HG03095 (cell line): ENCODE measurements at regions not wholly inside any gene's neighbourhood (a gene's known extent, or its start where the extent isn't known, plus 50 kb on each side); places are given as distances from the start of the nearest gene placed in this dataset.

Experiments used
- ATAC-seq: cut with Tn5 transposase; IDR thresholded peaks from one replicate; pipeline ENCODE4 v1.9.1; 2021; ENCODE audit warnings: moderate library complexity; ENCODE audit not compliant: unreplicated experiment

DNA sequence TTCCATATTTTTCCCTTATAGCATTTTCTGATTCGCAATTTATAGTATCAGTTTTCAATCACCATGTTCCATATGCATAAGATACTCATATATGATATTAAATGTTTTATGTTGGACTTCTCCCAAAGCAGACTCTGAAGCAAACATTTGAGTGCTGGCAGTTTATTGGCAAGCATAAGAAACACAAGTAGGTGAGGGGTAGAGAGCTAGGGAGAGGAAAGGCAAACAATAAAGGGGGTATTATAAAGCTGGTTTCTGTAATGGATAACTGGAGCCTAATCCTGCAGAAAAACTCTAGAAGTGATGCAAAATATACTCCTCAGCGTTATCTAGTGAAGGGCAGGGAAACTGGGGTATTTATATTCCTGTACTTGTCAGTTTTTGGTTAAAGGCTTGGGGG, 491.5 kb upstream of the TGFBR2 start:
- no peak for ATAC-seq

DNA sequence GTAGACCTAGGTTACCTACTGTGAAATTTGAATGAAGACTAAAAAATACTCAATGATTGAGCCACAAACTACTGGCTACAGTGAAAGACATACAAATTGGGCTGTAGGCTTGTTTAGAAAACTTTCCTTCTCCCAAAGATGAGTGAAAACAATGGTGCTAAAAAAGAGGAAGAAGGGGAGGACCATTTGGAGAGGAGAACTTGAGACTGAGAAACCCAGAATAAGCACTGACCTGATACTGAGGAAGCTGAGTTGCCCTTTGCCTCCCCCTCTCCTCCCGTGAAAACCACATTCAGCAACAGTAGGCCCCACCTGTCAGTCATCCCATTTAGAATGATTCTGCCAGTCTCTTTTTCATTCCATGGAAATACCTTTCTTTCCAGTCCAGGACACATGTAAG, 484.0 kb upstream of the TGFBR2 start:
- ATAC-seq = no peak

DNA sequence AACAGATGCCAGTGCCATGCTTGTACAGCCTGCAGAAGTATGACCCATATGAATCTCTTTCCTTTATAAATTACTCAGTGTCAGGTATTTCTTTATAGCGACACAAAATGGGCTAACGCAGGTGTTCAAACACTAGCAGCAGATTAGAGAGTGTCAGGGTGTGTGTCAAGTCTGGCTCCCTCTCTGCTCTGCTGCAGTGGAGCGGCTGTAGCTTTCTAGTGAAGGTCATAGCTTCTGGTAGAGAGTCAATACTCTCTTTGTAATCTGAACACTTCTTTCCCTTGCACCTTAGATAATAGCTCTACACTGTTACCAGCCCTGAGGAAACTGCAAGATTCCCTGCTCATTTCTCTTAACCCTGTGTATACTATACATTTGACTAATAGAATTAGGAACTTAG, 483.2 kb upstream of the TGFBR2 start:
- no peak for ATAC-seq

GRCh38 chr3:30123755-30124154, 482.6 kb upstream of the TGFBR2 start:
- ATAC-seq = no peak

DNA sequence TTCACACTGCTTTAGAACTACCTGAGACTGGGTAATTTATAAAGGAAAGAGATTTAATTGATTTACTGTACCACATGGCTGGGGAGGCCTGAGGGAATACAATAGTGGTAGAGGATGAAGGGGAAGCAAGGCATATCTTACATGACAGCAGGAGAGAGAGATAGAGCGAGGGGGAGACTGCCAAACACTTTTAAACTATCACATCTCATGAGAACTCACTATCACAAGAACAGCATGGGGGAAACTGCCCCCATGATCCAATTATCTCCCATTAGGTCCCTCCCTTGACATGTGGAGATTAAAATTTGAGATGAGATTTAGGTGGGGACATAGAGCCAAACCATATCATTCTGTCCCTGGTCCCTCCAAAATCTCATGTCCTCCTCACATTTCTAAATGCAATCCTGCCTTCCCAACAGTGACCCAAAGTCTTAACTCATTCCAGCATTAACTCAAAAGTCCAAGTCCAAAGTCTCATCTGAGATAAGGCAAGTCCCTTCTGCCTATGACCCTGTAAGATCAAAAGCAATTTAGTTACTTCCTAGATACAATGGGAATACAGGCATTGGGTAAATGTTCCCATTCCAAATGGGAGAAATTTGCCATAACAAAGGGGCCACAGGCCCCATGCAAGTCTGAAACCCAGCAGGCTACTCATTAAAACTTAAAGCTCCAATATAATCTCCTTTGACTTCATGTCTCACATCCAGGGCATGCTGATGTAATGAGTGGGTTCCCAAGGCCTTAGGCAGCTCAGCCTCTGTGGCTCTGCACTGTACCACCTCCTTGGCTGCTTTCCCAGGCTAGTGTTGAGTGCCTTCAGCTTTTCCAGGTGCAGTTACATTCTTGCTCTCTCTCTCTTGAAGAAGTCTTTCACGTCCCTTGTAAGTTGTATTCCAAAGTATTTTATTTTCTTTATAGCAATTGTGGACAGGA, 481.7 kb upstream of the TGFBR2 start:
- no peak for ATAC-seq

GRCh38 chr3:30129765-30130164, 476.6 kb upstream of the TGFBR2 start:
- no peak for ATAC-seq

DNA sequence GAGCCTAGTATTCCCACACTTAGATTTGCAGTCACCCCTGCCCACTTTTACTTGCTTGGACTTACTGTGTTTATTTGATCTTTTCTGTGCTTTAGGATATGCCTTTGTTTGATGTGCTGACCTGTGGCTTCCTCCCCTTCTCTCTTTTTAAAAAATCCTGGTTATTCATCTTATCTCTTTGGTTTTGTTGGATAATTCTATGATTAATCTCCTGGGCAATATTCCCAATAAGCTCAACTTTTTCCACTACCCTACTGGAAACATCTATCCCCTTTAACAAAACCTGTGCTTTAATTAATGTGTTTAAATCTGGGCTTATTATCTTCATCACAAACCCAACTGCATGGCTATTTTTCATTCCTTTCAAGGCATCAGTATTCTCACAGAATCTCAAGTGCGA, 476.0 kb upstream of the TGFBR2 start:
- no peak for ATAC-seq

DNA sequence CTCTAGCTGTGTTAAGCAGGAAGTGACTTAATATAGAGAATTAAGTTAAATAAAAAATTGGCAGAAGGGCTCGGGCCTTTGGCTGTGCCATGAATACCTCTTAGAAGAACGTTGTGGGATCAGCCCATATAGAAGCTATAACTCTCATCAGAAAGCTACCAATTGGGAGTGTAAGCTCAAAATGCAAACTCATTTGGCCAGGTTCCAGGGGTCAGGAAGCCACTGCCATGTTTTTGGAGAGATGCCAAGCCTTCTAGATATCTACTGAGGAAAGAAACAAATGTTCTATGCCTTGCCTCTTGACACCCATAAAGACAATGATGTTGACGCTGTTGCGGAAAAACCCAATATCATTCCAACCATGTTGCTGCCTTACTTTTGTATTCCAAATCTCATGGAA, 475.2 kb upstream of the TGFBR2 start:
- no peak for ATAC-seq

DNA sequence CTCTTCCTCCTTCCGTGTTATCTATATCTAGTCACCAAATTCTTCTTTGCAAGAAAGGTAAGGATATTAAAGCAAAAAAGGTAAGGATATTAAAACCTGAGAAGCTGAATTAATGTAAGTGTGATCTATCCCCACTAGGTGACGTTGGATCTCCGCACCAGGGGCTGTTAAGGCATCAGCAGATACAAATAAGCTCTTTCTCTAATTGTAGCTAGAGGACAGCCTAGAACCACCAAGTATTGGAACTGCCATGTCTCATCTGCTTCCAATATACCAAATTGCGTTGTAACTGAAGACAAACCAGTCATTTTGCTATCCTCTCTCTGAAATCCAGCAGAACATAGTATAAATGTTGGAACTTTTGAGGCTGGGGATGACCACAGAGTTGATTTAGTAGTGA, 471.2 kb upstream of the TGFBR2 start:
- ATAC-seq = no peak

DNA sequence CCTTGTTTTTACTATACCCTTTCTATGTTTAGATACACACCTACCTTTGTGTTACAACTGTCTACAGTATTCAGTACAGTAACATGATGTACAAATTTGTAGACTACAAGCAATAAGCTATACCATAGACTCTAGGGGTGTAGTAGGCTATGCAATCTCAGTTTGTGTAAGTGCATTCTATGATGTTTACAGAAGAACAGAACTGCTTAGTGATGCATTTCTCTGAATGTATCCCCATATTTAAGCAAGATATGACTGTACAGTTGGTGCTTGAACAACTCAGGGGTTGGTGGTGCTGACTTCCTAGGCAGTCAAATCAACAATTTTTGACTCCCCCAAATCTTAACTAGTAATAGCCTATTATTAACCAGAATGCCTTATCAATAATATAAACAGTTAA, 467.1 kb upstream of the TGFBR2 start:
- no peak for ATAC-seq

DNA sequence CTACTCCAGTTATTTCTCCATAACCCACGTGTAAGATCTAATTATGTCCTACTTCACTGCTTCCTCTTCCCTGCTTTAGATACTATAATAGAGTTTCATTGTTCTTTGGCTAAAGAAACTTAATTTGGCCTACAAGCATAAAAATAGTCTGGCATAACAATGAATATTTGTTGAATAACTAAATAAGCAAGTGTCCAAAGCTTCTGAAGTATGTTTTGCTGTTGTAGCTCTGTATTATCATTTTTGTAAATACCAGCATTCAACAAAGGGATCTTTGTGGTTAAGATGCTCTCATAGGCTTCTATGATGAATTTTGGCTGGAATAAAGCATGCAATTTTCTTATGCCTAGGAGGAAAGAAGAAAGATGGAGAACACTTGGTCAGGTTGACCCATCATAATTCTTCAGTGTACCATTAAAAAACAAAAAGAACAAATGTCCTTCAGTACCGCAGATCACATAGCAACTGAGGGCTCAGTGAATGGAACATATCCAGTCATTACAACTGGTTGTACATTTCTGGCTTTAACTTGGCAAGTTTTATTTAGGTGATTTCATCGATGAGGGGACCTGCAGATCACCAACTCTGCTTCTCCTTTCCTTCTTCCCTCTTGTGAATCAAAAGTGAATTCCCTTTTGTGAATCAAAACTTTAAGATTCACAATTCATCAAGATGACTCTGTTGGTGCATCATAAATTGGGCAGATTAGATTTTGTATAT, 465.9 kb upstream of the TGFBR2 start:
- ATAC-seq = no peak

DNA sequence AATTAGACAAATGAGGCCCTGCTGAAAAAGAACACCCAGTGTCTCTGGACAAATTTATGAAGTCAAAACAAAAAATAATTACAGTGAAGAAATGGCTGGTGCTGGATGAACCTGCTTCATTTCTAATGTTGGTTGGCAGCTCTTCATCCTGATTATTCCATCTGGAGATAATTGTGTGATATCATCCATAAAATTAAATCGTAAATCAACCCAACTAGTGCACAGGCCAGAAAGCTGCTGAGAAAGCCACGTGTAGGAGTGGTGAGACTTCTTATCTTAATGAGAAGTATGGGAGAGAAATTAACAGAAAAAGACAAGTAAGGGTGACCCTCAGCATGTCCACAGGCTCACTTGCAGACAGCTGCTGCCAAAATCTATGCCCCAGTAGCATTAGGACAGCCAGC, 465.2 kb upstream of the TGFBR2 start:
- no peak for ATAC-seq

DNA sequence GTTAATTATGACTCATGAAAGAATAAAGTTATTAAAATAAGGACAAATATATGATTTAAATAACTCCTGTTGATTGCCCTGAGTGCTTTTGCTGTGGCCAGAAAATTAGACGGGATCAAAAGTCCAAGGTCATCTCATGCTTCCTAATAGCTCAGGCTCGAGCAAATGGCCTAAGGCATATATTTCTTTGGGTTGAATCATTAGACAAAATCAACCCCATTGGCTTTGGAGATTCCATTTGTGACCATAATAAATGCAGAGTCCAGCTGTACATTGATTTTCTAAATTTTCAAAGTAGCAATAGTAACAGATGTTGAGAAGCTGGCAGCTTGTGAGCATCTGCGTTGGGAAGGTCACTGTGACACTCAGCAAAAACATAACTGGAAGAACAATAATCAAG, 464.5 kb upstream of the TGFBR2 start:
- no peak for ATAC-seq

GRCh38 chr3:30142946-30143345, 463.5 kb upstream of the TGFBR2 start:
- ATAC-seq = no peak

DNA sequence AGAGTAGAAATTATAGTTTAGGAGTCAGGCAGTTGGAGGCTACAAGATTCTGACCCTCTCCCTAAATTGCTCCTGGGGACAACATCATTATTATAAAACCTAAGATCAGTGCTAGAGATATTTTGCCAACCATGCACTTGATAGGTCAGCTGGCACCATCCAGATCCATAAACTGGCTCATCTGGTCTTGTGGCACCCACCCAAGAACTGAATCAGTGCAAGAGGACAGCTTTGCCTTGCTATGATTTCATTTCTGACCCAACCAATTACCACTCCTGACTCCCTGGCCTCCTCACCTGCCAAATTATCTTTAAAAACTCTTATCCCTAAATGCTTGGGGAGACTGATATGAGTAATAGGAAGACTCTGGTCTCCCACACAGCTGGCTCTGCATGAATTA, 461.1 kb upstream of the TGFBR2 start:
- no peak for ATAC-seq

DNA sequence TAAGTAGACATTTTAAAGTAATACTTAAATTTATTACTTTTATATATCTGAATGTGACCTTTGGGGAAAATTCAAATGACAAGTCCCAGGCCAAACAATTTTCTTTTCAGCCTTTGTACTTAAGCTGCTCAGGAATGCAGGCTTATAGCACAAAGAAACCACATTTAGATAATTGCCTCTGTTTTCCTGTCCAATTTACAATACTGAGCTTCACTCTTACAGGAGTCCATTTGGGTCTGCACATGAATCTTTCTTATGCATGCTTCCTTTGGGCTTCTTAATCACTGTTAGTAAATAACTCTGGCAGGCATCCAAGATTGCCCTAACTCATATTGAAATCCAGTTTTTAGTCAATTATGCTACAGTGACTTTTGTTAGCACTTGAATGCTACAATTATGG, 459.4 kb upstream of the TGFBR2 start:
- no peak for ATAC-seq

GRCh38 chr3:30154853-30155252, 451.5 kb upstream of the TGFBR2 start:
- ATAC-seq = no peak

- ATAC-seq = no peak
Measured at GRCh38 chr3:30155755-30156154, 450.6 kb upstream of the TGFBR2 start.

GRCh38 chr3:30156586-30157498, 449.6 kb upstream of the TGFBR2 start:
- ATAC-seq = no peak

GRCh38 chr3:30161375-30161774, 445.0 kb upstream of the TGFBR2 start:
- ATAC-seq = no peak

DNA sequence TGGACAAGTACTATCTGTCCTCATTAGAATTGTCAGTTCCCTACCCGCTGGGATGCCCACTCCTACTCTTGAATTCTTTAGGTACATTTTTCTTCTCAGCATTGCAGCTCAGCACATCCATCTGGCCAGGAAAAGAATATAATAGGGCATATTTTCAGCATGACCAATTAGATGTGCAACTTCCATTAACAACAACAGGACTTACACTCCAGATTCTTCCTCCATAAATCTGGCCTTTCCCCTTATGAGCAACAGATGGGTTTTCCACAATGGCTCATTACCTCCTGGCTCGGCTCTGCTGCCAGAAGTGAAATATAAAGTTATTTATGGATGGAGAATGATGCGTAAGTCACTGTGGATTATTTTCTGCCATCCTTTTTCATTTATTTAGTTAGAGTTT, 443.8 kb upstream of the TGFBR2 start:
- ATAC-seq = no peak
